CD14-positive monocyte (primary cell): ENCODE measurements at regions not wholly inside any gene's neighbourhood (a gene's known extent, or its start where the extent isn't known, plus 50 kb on each side); places are given as distances from the start of the nearest gene placed in this dataset.

ENCODE experiments used
- DNase-seq, 3 donors: peaks; one replicate each; pipeline ENCODE4 v3.0.0-alpha.2; 2011 to 2022
- H2AFZ ChIP-seq: 2 replicates; pipeline ENCODE4 v1.6.0; 2012; ENCODE audit warnings: mild to moderate bottlenecking, low read depth, low read length, inconsistent platforms; ENCODE audit not compliant: insufficient read depth, poor library complexity, severe bottlenecking
- H3K27ac ChIP-seq, 2 donors: 1 replicate in 1 of 2; 2 replicates in 1 of 2; pipeline ENCODE4 v1.5.1; 2012 to 2013; ENCODE audit warnings: low read length in 2 of 2, control low read depth in 1 of 2, inconsistent platforms in 1 of 2, low read depth in 1 of 2, mild to moderate bottlenecking in 1 of 2
- H3K27me3 ChIP-seq, 2 donors: one replicate each; pipeline versions ENCODE4 v1.6.0 to v1.6.1; 2011 to 2013; ENCODE audit warnings: low read length in 2 of 2; ENCODE audit not compliant: control insufficient read depth in 2 of 2, insufficient read depth in 2 of 2
- H3K36me3 ChIP-seq, 2 donors: replicated peaks in 1 of 2; 1 replicate in 1 of 2; 2 replicates in 1 of 2; pipeline versions ENCODE4 v1.5.1 to v1.6.1; 2012 to 2013; ENCODE audit warnings: low read length in 2 of 2, control low read depth in 1 of 2, inconsistent platforms in 1 of 2, mild to moderate bottlenecking in 1 of 2; ENCODE audit not compliant: insufficient read depth in 2 of 2, control insufficient read depth in 1 of 2
- H3K4me1 ChIP-seq, 2 donors: 1 replicate in 1 of 2; 2 replicates in 1 of 2; pipeline versions ENCODE4 v1.5.1 to v1.6.1; 2012 to 2013; ENCODE audit warnings: low read length in 2 of 2, control low read depth in 1 of 2, inconsistent platforms in 1 of 2, mild to moderate bottlenecking in 1 of 2, moderate library complexity in 1 of 2; ENCODE audit not compliant: insufficient read depth in 2 of 2, control insufficient read depth in 1 of 2
- H3K4me2 ChIP-seq: replicated peaks from 2 replicates; pipeline ENCODE3; 2012; ENCODE audit warnings: low read length, moderate library complexity, mild to moderate bottlenecking; ENCODE audit not compliant: poor library complexity, severe bottlenecking; ENCODE audit errors: extremely low read depth
- H3K4me3 ChIP-seq, 3 experiments: fragments of 200-600 bp in 1 of 3; sonication (generic) in 1 of 3; replicated peaks in 1 of 3; 1 replicate in 2 of 3; 2 replicates in 1 of 3; pipeline ENCODE4 v1.5.1; 2011 to 2013; ENCODE audit warnings: low read length in 3 of 3, mild to moderate bottlenecking in 3 of 3, control low read depth in 2 of 3, low read depth in 2 of 3, inconsistent platforms in 1 of 3, moderate library complexity in 1 of 3
- H3K79me2 ChIP-seq: 2 replicates; pipeline ENCODE4 v1.6.0; 2012; ENCODE audit warnings: mild to moderate bottlenecking, control low read depth, inconsistent platforms, low read length, moderate library complexity; ENCODE audit not compliant: insufficient read depth
- H3K9ac ChIP-seq: 2 replicates; pipeline ENCODE4 v1.6.0; 2017; ENCODE audit warnings: low read length, mild to moderate bottlenecking; ENCODE audit not compliant: insufficient read depth, poor library complexity, severe bottlenecking
- H3K9me3 ChIP-seq, 2 donors: replicated peaks in 1 of 2; 1 replicate in 1 of 2; 2 replicates in 1 of 2; pipeline versions ENCODE4 v1.5.1 to v1.6.1; 2012 to 2013; ENCODE audit warnings: low read length in 2 of 2, control low read depth in 1 of 2; ENCODE audit not compliant: control insufficient read depth in 1 of 2, insufficient read depth in 1 of 2
- H4K20me1 ChIP-seq: 2 replicates; pipeline ENCODE4 v1.6.0; 2012; ENCODE audit warnings: mild to moderate bottlenecking, low read length, control low read depth, moderate library complexity; ENCODE audit not compliant: insufficient read depth
- H3K27ac Mint-ChIP-seq, 7 donors: one replicate each; pipeline ENCODE4 v1.8.0; 2020; ENCODE audit warnings: mild to moderate bottlenecking in 7 of 7, mixed read lengths in 7 of 7, moderate library complexity in 6 of 7, inconsistent platforms in 2 of 7
- H3K27me3 Mint-ChIP-seq, 3 donors: one replicate each; pipeline ENCODE4 v1.8.0; 2021 to 2022; ENCODE audit warnings: low read depth in 3 of 3, mild to moderate bottlenecking in 3 of 3, mixed read lengths in 3 of 3, moderate library complexity in 3 of 3, inconsistent platforms in 1 of 3
- H3K36me3 Mint-ChIP-seq, 2 donors: one replicate each; pipeline ENCODE4 v1.8.0; 2020; ENCODE audit warnings: mixed read lengths in 2 of 2, inconsistent platforms in 1 of 2, mild to moderate bottlenecking in 1 of 2
- H3K4me1 Mint-ChIP-seq: one replicate; pipeline ENCODE4 v1.8.0; 2020; ENCODE audit warnings: mild to moderate bottlenecking, mixed read lengths
- H3K4me3 Mint-ChIP-seq, 2 donors: one replicate each; pipeline ENCODE4 v1.8.0; 2020; ENCODE audit warnings: mild to moderate bottlenecking in 2 of 2, mixed read lengths in 2 of 2, moderate library complexity in 1 of 2
- H3K9me3 Mint-ChIP-seq, 7 donors: one replicate each; pipeline ENCODE4 v1.8.0; 2020 to 2022; ENCODE audit warnings: mixed read lengths in 7 of 7, mild to moderate bottlenecking in 6 of 7, moderate library complexity in 6 of 7, inconsistent platforms in 2 of 7
- CTCF ChIP-seq: fragments of 200-600 bp; IDR thresholded peaks from one replicate; pipeline ENCODE4 v1.8.0; 2022; ENCODE audit warnings: antibody characterized with exemption, mild to moderate bottlenecking
- WGBS: methylation state at CpG from one replicate; pipeline ENCODE4 v1.1.5; 2013; ENCODE audit warnings: missing lambda C conversion rate; ENCODE audit not compliant: insufficient coverage; 5-methylcytosine and 5-hydroxymethylcytosine counted together
- intact Hi-C, 2 donors: fragments of 100-400 bp; cut with micrococcal nuclease; formaldehyde crosslinking; loops; one replicate each; pipeline versions ENCODE4 v1.15.0 to v1.15.1; 2023

GRCh38 chr20:53811577-53811976, 217.9 kb upstream of the ZNF217 start:
- Histone ChIP-seq H3K27ac (no peak overlapping the region), H3K4me3 (no peak overlapping the region), H3K9ac (no peak overlapping the region), H4K20me1 (no peaks in the 10 kb centered on the region), H3K27me3 (no peaks in the 10 kb centered on the region), H3K4me1 (no peaks in the 10 kb centered on the region), H2AFZ (no peak overlapping the region), H3K36me3 (no peaks in the 10 kb centered on the region), H3K79me2 (no peaks in the 10 kb centered on the region), H3K9me3 (no peaks in the 10 kb centered on the region), H3K4me2 (no peak overlapping the region)
- no peak for DNase-seq
- Mint-ChIP-seq H3K4me1 (no peaks in the 10 kb centered on the region), H3K9me3 (peaks cover 0 to 2% (median 0%) of the 10 kb centered on the region in 7 donors), H3K27me3 (peaks cover 0 to 4% (median 0%) of the 10 kb centered on the region in 3 donors), H3K27ac (no peak overlapping the region), H3K4me3 (no peak overlapping the region), H3K36me3 (no peaks in the 10 kb centered on the region)
- TF ChIP-seq CTCF, result no peak
- intact Hi-C loops, result no loop called here

GRCh38 chr20:53810661-53811355, 217.2 kb upstream of the ZNF217 start:
- Histone ChIP-seq H3K36me3 (no peaks in the 10 kb centered on the region), H3K27me3 (no peaks in the 10 kb centered on the region), H3K4me1 (no peaks in the 10 kb centered on the region), H3K27ac (no peak overlapping the region), H4K20me1 (no peaks in the 10 kb centered on the region), H2AFZ (no peak overlapping the region), H3K79me2 (no peaks in the 10 kb centered on the region), H3K4me2 (no peak overlapping the region), H3K4me3 (no peak overlapping the region), H3K9me3 (no peaks in the 10 kb centered on the region), H3K9ac (no peak overlapping the region)
- no peak for TF ChIP-seq CTCF
- H3K27ac Mint-ChIP-seq, result no peak overlapping the region
- WGBS, result 89% methylated on average over 3 of the region's 6 CpGs
- peaks cover 0 to 4% (median 0%) of the 10 kb centered on the region in 3 donors for H3K27me3 Mint-ChIP-seq
- no peak overlapping the region for H3K4me3 Mint-ChIP-seq
- no peaks in the 10 kb centered on the region for H3K4me1 Mint-ChIP-seq
- H3K36me3 Mint-ChIP-seq, result no peaks in the 10 kb centered on the region
- no peaks in the 10 kb centered on the region for H3K9me3 Mint-ChIP-seq
- intact Hi-C loops, result no loop called here
- DNase-seq, result no peak
